IMR-90 (cell line): ENCODE measurements at regions not wholly inside any gene's neighbourhood (a gene's known extent, or its start where the extent isn't known, plus 50 kb on each side); places are given as distances from the start of the nearest gene placed in this dataset.

Experiments
- ATAC-seq: fragments of 200-7000 bp; cut with Tn5 transposase; 2 replicates; pipeline ENCODE4 v1.9.1; 2020; ENCODE audit warnings: low read depth, mild to moderate bottlenecking, moderate library complexity
- BruUV-seq: library from RNA; stranded (reverse); fragments of 400-500 nt; replicated peaks from 2 replicates; lab custom pipeline; 2021; lab: Mats Ljungman, UMichigan
- CTCF ChIA-PET: fragments of 300-600 bp; formaldehyde crosslinking; extraction: SDS; loops from one replicate; lab custom pipeline; 2021; ENCODE audit warnings: antibody characterized with exemption; lab: Yijun Ruan, JAX
- POLR2A ChIA-PET: fragments of 300-600 bp; sonication (Branson Sonifier 250); formaldehyde crosslinking; loops from one replicate; lab custom pipeline; 2022; ENCODE audit warnings: antibody characterized with exemption; ENCODE audit not compliant: unreplicated experiment; lab: Charles Lee
- DNase-seq: peaks from one replicate; pipeline ENCODE4 v3.0.0; 2013
- H2AFZ ChIP-seq: replicated peaks from 2 replicates; pipeline ENCODE3; 2013; ENCODE audit warnings: low read length, mild to moderate bottlenecking; ENCODE audit not compliant: poor library complexity
- H2AK5ac ChIP-seq: 2 replicates; pipeline ENCODE4 v1.6.1; 2013; ENCODE audit warnings: low read depth, low read length, inconsistent platforms
- H2AK9ac ChIP-seq: replicated peaks from 2 replicates; pipeline ENCODE3; 2013; ENCODE audit warnings: mild to moderate bottlenecking, low read depth, low read length, moderate library complexity; ENCODE audit not compliant: poor library complexity
- H2BK120ac ChIP-seq: 2 replicates; pipeline ENCODE4 v1.6.1; 2013; ENCODE audit warnings: low read depth, low read length, inconsistent platforms
- H2BK15ac ChIP-seq: 3 replicates; pipeline ENCODE4 v1.6.1; 2013; ENCODE audit warnings: low read depth, low read length, inconsistent platforms
- H2BK20ac ChIP-seq: 2 replicates; pipeline ENCODE4 v1.6.1; 2013; ENCODE audit warnings: low read depth, mild to moderate bottlenecking, inconsistent platforms, low read length, moderate library complexity
- H2BK5ac ChIP-seq: 2 replicates; pipeline ENCODE4 v1.6.1; 2013; ENCODE audit warnings: mild to moderate bottlenecking, low read depth, low read length, inconsistent platforms; ENCODE audit not compliant: poor library complexity, severe bottlenecking
- H3K14ac ChIP-seq: replicated peaks from 2 replicates; pipeline ENCODE4 v1.6.1; 2013; ENCODE audit warnings: low read depth, low read length, inconsistent platforms
- H3K18ac ChIP-seq: 2 replicates; pipeline ENCODE4 v1.6.1; 2013; ENCODE audit warnings: low read depth, low read length, control low read depth
- H3K23ac ChIP-seq: 2 replicates; pipeline ENCODE4 v1.6.1; 2013; ENCODE audit warnings: low read depth, low read length, inconsistent platforms
- H3K27ac ChIP-seq: 2 replicates; pipeline ENCODE4 v1.5.1; 2013; ENCODE audit warnings: mild to moderate bottlenecking, control low read depth, low read length; ENCODE audit not compliant: insufficient read depth
- H3K27me3 ChIP-seq: 2 replicates; pipeline ENCODE4 v1.6.1; 2013; ENCODE audit warnings: low read length; ENCODE audit not compliant: control insufficient read depth, insufficient read depth
- H3K36me3 ChIP-seq: 2 replicates; pipeline ENCODE4 v1.6.1; 2013; ENCODE audit warnings: low read length, mixed read lengths; ENCODE audit not compliant: control insufficient read depth, insufficient read depth
- H3K4ac ChIP-seq: 2 replicates; pipeline ENCODE4 v1.6.1; 2013; ENCODE audit warnings: low read depth, low read length, inconsistent platforms
- H3K4me1 ChIP-seq: 2 replicates; pipeline ENCODE4 v1.6.1; 2013; ENCODE audit warnings: low read length, mixed read lengths; ENCODE audit not compliant: control insufficient read depth, insufficient read depth
- H3K4me2 ChIP-seq: 2 replicates; pipeline ENCODE4 v1.6.1; 2013; ENCODE audit warnings: low read depth, mild to moderate bottlenecking, control low read depth, low read length, moderate library complexity
- H3K4me3 ChIP-seq: 2 replicates; pipeline ENCODE4 v1.5.1; 2013; ENCODE audit warnings: low read depth, mild to moderate bottlenecking, control low read depth, low read length, moderate library complexity; ENCODE audit not compliant: insufficient read depth
- H3K56ac ChIP-seq: 2 replicates; pipeline ENCODE4 v1.6.1; 2013; ENCODE audit warnings: low read length, inconsistent platforms; ENCODE audit not compliant: insufficient read depth; ENCODE audit errors: extremely low read depth
- H3K79me1 ChIP-seq, 2 experiments: 2 replicates each; pipeline ENCODE4 v1.6.1; 2013; ENCODE audit warnings: low read length in 2 of 2, inconsistent platforms in 1 of 2, low read depth in 1 of 2
- H3K9ac ChIP-seq: 2 replicates; pipeline ENCODE4 v1.6.1; 2013; ENCODE audit warnings: low read depth, low read length, control low read depth
- H3K9me1 ChIP-seq: 2 replicates; pipeline ENCODE4 v1.6.1; 2013; ENCODE audit warnings: low read length, inconsistent platforms; ENCODE audit not compliant: insufficient read depth
- H3K9me3 ChIP-seq: 2 replicates; pipeline ENCODE4 v1.6.1; 2013; ENCODE audit warnings: low read length; ENCODE audit not compliant: control insufficient read depth, insufficient read depth
- H4K20me1 ChIP-seq: 2 replicates; pipeline ENCODE4 v1.6.1; 2013; ENCODE audit warnings: low read length, inconsistent platforms; ENCODE audit not compliant: insufficient read depth
- H4K5ac ChIP-seq: 2 replicates; pipeline ENCODE4 v1.6.1; 2013; ENCODE audit warnings: mild to moderate bottlenecking, low read depth, low read length, control low read depth
- H4K8ac ChIP-seq, 2 experiments: 2 replicates each; pipeline ENCODE4 v1.6.1; 2013; ENCODE audit warnings: low read depth in 2 of 2, low read length in 2 of 2, control low read depth in 1 of 2, inconsistent platforms in 1 of 2
- H4K91ac ChIP-seq: 2 replicates; pipeline ENCODE4 v1.6.1; 2013; ENCODE audit warnings: low read depth, low read length, inconsistent platforms; ENCODE audit not compliant: insufficient read depth
- BHLHE40 ChIP-seq: fragments of 150-350 bp; IDR thresholded peaks from 2 replicates; pipeline ENCODE4 v1.6.1; 2016; ENCODE audit warnings: mild to moderate bottlenecking, low read depth, low read length
- NFE2L2 ChIP-seq: fragments of 150-350 bp; IDR thresholded peaks from 2 replicates; pipeline ENCODE4 v1.6.1; 2016; ENCODE audit warnings: low read depth, mild to moderate bottlenecking, low read length
- RCOR1 ChIP-seq: IDR thresholded peaks from 2 replicates; pipeline ENCODE4 v1.6.1; 2012; ENCODE audit warnings: mild to moderate bottlenecking, low read length, improper control_type of control experiment; ENCODE audit not compliant: insufficient replicate concordance
- WGBS, 2 experiments: methylation state at CpG; one replicate each; pipeline versions ENCODE4 v1.1.5 to v1.1.7; 2013; ENCODE audit warnings: missing lambda C conversion rate in 2 of 2; ENCODE audit not compliant: insufficient read length in 1 of 2; ENCODE audit errors: extremely low coverage in 2 of 2; 5-methylcytosine and 5-hydroxymethylcytosine counted together
- dilution Hi-C: fragments of 300-500 bp; cut with HindIII; formaldehyde crosslinking; loops from one replicate; pipeline ENCODE4 v1.14.3; 2018; ENCODE audit warnings: low sequenced_read_pairs; ENCODE audit not compliant: unreplicated experiment
- in situ Hi-C: fragments of 300-500 bp; cut with MboI; formaldehyde crosslinking; loops from 3 replicates; pipeline ENCODE4 v1.14.3; 2019; ENCODE audit warnings: low sequenced_read_pairs, inconsistent platforms, mixed read lengths
- intact Hi-C: fragments of 100-400 bp; cut with micrococcal nuclease; formaldehyde crosslinking; loops from 2 replicates; pipeline ENCODE4 v1.10.0; 2022

DNA sequence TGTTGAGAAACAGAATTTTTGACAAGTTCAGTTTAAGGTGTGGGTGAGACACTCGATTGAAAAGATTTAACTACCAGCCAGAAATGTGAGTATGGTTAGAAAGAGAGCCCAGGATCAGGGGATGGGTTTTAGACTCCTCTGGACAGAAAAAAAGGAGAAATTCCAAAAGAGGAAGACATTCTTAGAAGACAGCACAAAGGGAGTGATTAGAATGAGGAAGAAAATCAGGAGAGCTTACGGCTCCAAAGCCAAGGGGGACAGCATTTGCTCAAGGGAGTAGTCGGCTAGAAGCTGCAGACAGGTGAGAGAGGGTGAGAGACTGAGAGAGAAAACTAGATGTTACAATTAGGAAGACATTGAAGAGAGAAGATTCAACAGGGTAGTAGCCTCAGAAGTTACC is 166.1 kb downstream of the ADAMTS15 start:
- H3K9me3 ChIP-seq: peaks cover 3% of the 10 kb centered on the region
- no peak overlapping the region for H3K27ac ChIP-seq
- H3K9me1 ChIP-seq: peaks cover 18% of the 10 kb centered on the region
- H3K4me1 ChIP-seq: peaks cover 15% of the 10 kb centered on the region
- 0 out of 2 replicates have a peak overlapping the region, but pooled peaks have one; percentile 11 for H2AK5ac ChIP-seq
- H4K8ac ChIP-seq: no peak overlapping the region
- POLR2A ChIA-PET: no interaction called here
- H3K27me3 ChIP-seq: no peaks in the 10 kb centered on the region
- H3K4me3 ChIP-seq: no peak overlapping the region
- no peak overlapping the region for H3K14ac ChIP-seq
- CTCF ChIA-PET: no interaction called here
- no peak overlapping the region for H2BK5ac ChIP-seq
- no peak overlapping the region for H2AK9ac ChIP-seq
- no peaks in the 10 kb centered on the region for H4K20me1 ChIP-seq
- H3K36me3 ChIP-seq: no peaks in the 10 kb centered on the region
- no peak overlapping the region for H3K9ac ChIP-seq
- H2AFZ ChIP-seq: no peak overlapping the region
- 83% methylated on average over 1 of the region's 3 CpGs; no CpG with 5 or more reads in 1 of the 2 experiments for WGBS, 2 experiments
- H2BK15ac ChIP-seq: no peak overlapping the region
- no peak for ATAC-seq
- no peak overlapping the region for H3K4me2 ChIP-seq
- no peak overlapping the region for H3K18ac ChIP-seq
- H2BK120ac ChIP-seq: no peak overlapping the region
- intact Hi-C loops: no loop called here
- H4K5ac ChIP-seq: no peak overlapping the region
- TF ChIP-seq NFE2L2: no peak
- TF ChIP-seq RCOR1: no peak
- TF ChIP-seq BHLHE40: no peak
- H3K56ac ChIP-seq: no peak overlapping the region
- no peak for DNase-seq
- H4K91ac ChIP-seq: no peak overlapping the region
- dilution Hi-C loops: no loop called here
- BruUV-seq: no TSS peak
- H2BK20ac ChIP-seq: no peak overlapping the region; the same call in 1 of the 2 replicates
- H3K79me1 ChIP-seq: no peaks in the 10 kb centered on the region
- H3K4ac ChIP-seq: 0 out of 2 replicates have a peak overlapping the region, but pooled peaks have one; percentile 27
- no peak overlapping the region for H3K23ac ChIP-seq
- in situ Hi-C loops: no loop called here
